ENCODE measurements at regions not wholly inside any gene's neighbourhood (a gene's known extent, or its start where the extent isn't known, plus 50 kb on each side); places are given as distances from the start of the nearest gene placed in this dataset.

DNA sequence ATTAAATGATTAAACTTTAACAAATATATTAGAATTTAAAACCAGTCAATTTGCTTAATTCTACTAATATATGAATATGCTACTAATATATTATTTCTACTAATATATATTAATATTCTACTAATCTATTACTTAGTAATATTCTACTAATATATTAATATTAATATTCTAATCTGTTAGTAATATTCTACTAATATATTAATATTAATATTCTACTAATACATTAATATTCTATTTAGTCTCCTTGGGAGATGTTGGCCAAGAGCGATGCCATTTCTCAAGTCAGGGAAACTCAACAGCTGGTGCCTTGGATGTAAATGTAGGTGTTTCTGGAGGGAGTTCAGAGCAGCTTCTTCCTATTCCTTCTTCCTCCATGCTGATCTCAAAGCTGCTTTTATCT lies 259.2 kb upstream of the TMTC4 start:
- DNase-seq, result no peak

DNA sequence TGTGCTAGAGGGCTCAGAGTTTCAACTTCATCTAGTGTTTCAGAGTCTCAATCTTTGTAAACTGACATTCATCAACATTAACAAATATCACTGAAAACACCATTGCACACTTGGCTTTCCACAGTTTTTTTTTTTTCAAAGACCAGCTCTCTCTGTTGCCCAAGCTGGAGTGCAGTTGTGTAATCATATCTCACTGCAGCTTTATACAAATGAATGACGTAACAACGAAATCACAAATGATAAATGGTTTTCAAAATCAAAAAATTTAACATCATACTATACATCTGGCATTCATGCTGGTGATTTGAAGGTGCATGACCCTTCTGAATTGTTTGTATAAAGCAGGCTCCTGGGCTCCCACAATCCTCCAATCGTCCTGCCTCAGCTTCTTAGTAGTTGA lies 248.0 kb upstream of the TMTC4 start:
- DNase-seq, result no peak

DNA sequence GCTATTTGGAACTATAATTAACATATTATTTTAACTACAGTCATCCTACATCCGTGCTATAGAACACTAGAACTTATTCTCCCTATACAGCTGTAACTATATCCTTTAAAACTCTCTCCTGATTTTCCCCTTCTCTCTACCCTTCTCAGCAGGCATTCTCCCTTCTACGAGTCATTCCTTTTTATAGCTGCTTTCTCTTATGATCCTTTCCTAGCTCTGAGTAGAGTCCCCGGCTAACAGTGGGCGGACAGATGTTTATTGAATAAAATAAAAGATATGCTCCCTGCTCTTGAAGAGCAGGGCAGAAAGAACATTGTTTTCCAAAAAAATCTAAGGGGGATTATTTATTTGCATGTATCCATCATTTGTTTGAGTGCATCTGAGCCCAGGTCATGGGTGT lies 246.5 kb upstream of the TMTC4 start:
- DNase-seq, result no peak

DNA sequence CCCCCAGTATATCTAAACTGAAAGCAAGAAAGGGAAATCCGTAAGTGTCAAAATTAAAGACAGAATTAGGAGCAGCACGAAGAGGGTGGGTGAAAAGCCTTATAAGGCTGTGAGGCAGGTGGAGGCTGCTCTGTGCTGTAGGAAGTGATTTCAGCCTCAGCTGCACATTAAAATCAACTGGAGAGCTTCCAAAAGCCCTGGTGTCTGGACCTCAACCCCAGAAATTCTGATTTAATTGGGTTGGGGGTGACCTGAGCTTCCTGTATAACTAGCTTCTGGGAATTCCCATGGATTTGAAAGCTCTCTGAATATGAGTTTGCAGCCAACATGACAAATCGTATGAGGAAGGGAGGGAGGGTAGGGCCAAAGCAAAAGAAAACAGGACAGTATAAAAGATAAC lies 242.4 kb upstream of the TMTC4 start:
- DNase-seq, result no peak

DNA sequence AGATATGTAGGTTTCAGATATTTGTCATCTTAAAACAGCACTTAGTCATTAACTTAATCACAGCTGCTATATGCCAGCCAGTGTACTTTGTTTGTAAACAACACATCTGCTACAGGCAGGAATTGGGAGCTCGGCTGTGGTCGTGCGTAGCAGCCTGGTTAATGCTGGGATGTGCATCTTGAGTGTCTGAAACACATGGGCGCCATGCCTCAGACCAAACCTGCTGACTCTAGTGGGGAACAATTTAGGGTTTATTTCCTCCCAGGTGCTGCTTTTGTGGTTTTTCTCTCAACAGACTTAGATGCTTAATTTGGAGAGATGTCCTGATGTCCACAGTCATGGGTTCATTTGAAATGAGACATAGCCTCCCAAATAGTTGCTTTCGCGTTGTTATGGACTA lies 238.5 kb upstream of the TMTC4 start:
- no peak for DNase-seq

DNA sequence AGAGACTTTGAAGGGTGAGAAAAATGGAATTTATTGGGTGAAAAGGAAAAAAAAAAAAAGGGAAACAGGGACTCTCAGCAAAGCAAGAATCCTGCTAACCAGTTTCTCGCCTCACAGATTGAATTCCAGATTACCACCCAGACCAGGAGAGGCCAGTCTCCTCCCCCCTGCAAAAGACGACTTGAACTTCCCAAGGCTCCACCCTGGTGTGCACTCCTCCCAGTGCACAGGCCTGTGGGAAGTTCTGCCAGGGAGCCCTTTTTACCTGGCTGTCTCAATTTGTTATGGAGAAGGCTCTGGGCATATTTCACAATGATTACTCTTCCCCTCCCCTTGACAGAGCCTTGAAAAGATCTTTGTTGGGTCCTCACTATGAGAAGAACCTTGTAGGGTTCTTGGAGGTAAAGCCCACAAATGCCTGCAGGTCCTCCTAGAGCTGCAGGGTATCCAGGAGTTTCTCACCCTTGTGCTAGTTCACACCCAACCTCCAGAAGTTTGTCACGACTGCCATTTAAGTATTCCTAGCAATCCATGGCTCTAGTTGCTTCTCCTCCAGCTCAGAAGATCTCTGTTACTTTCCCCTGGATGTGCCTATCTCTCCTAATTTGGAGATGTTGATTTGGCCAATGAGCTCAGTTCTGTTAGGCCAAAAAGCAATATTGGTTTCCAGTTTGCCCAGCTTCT lies 229.8 kb upstream of the TMTC4 start:
- DNase-seq, result no peak

DNA sequence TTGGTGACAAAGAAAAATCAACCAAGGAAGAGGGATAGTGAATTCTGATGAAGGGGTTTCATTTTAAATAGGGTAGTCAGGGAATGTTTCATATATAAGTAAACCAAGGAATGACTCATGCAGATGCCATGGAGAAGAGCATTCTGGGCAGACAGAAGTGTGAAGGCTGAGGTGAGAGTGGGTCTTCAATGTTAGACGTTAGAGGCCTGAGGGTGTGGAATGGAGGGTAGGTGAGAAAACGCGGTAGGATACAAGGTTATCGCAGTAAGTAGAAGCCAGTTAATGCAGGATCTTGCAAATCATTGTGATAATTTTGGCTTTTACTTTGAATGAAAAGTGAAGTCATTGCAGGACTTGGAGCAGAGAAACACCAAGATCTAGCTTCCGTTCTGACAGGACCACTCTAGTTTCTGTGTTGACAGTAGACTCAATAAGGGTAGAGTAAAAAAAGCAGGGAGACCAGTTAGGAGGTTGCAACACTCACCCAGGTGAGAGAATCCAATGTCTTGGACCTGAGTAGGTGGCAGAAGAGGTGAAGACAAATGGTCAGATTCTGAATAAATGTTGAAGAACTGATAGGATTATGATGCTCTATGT lies 225.2 kb upstream of the TMTC4 start:
- no peak for DNase-seq

DNA sequence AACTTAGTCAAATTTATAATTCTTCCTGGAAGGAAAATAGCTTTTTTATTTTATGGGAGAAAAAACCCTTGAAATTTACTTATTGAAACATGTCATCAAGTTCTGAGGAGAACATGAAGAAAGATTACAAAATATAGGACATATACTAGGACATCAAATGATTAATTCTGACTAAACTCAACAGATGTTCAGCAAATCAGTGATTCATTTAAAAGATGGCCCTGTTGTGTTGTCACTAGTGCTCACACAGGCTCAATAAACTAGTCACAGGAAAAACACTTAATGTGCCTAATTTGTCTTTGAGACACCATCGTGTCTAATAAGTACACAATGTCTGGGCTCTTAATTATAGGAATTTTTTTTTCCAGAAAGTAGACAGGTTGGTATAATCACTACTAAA lies 223.8 kb upstream of the TMTC4 start:
- DNase-seq, result no peak

DNA sequence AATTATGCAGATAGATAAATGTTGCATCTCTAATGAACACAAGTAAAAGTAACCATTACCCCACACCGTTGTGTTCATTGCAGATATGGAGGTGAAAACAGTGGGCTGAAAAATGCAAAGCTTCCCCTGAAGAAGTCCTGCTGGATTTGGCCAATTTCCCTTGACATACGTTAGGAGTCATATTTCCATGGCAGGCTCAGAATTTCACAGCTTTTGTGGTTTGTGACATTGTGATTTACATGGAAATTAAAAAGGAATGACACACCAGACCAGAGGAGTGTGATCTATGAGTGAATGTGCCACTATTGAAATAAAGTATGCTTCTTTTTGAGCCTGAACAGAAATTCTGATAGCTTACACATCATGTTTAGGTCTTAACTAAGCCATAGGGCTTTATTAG lies 221.1 kb upstream of the TMTC4 start:
- no peak for DNase-seq

DNA sequence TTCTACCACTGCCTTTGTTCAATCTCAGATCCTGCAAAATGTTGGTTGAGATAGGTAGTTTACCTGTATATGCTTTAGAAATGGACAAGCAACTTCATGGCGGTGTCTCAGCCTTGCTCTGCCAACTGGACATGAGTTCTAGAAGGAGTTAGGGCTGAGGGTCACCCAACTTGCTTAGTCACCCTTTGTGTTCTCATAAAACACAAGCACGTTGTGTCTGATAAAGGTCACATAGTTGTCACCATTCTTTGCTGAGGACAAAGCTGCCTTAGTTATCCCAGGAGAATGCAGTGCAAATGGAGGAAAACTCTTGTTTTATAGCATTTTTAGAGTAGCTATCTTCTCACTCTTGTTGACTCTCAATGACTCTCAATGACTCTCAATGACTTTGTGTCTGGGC lies 218.4 kb upstream of the TMTC4 start:
- no peak for DNase-seq

DNA sequence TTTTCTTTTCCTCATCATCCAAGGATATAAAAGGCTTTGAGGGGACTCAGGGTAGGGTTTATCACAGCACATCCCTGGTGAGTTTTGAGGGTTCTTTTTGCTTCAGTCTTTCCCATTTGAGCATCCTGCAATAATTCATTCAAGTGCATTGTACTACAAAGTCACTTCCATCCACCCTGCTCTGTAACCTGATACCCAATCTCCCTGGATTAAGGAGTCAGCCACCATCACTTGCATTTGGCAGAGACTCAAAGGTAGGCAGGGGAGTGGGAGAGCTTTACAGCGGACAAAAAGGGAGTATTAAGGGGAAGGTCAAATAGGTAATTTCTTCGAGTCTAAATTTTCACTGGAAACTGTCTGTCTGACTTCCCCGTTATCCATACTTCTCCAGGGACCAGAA lies 216.1 kb upstream of the TMTC4 start:
- no peak for DNase-seq

DNA sequence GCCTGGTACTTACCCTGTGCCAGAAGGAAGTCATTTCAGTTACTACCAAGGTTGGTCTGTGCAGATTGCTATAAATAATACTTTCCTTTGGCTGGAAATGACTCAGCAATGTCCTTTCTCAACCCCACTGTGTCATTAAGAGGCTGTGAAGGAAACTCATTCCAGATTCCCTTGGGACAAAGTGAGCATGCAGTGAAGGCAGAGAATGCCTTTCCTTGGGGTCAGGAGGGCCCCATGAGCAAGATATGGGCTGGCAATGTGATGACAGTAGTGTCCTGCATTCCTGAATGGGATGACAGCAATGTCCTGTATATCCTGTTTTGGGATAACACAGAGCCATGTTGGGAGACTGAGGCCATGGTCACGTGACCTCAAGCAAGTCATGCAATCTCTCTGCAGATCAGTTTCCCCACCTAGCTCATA lies 213.1 kb upstream of the TMTC4 start:
- DNase-seq, result no peak

DNA sequence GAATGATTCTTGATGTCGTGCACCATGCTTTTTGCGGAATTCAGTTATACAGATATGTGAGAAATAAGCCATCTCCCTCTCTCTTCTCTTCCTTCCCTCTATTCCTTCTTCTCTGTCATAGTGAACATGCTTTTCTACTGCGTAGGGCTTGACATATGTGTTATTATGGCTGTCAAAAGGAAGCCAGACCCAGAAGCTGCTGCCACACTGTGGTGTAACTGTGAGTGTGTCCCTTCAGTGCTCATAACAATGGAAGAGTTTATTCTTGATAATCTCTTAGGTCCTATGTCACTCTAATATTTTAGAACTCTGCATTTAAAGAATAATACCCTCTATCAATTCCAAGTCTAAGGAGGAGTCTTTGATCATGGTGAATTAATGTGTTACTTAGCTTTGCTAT lies 208.9 kb upstream of the TMTC4 start:
- DNase-seq, result no peak

DNA sequence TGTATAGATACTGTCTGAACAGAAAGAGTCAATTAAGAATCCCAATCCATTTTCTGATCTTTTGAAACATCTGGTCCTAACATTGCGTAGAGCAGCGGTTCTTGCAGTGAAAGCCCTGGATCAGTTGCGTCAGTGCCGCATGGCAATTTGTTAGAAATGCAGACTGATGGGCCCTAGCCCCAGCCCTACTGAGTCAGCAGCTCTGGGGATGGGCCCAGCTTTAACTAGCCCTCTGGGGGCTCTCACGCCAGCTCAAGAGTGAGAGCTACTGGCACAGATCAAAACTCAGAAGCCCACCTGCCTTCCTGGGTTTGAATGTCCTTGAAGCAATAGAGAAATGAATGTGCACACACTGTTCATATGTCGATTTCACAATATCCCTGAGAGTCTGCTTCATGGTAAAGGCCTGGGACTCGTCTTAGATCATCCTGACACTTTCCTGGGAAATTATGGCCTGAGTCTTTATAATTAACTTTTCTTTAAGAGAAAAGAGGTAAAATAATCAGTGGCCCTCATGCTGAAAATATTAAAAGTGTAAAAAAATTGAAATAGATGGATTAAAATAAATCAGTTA lies 206.8 kb upstream of the TMTC4 start:
- DNase-seq, result no peak

DNA sequence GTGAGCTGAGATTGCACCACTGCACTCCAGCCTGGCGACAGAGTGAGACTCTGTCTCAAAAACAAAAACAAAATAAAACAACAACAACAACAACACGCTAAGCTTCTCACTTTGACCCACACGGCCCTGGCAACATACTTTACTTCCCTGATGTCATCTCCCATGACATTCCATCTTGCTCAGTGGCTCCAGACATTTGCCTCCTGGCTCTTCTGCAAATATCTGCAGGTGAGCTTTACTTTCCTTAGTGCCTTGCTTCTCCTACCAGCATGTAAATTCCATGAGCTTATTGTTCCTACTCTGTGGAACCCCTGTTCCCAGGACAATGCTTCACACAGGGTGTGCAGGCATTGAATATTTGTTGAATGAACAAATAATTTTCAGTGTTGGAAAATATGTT lies 205.6 kb upstream of the TMTC4 start:
- no peak for DNase-seq

DNA sequence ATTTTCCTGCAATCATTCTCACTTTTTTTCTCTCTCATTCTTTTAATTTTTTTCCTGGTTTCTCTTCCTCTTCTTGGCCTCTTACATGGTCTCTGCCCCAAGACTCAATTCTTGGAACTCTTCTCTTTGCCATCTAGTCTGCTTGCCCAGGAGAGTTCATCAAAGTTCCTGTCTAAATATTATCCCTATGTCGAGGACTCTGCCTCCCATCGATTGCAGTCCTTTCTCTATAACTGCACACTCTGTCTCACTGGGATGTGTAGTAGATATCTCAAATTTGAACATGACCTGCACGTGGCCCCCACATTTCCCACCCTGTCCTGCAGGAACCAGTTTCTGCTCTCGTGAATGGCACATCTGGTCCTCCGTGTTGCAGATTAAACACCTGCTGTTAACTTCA lies 204.7 kb upstream of the TMTC4 start:
- no peak for DNase-seq

DNA sequence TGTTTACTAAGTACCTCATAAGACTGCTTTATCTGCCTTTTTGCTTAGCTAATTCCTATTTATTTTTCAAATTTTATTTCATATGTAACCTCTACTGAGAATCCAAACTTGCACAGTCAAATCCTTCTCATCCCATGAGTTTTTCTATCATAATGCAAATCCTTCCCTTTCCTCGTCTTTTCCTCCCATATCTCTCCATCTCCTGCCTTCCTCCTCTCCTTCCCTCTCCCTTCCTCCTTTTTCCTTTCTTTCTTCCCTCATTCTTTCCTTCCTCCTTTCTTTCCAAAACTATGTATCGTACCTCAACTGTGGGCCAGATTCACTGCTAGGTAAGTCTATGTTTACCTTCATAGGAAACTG lies 201.4 kb upstream of the TMTC4 start:
- DNase-seq, result no peak

DNA sequence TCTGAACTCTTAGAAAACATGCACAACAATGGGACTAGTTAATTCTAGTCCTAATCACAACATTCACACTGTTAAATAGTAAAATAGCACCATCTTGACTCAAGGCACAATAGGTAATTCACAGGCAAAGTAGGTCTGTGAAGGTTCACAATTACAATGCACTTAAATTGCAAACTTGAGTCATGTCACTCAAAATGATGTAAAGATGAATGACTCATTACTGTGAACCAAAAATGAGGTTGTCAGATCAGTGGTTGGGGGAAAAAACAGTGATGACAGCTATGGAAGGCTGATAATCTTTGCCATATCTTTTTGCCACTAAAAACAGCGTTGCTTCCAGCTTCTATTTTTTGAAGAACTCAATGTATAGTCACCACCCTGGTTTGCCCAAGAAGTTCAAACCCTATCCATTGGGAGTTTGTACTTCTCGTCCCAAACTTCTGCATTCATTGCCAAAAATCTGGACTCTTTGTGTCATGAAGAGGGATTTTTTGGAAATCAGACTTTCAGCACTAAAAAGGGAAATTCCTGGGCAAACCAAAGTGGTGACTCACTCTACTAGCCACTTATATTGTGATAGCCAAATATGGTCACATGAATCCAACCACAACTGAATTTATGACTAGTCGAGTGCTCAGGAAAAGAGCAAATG lies 200.9 kb upstream of the TMTC4 start:
- DNase-seq, result no peak

DNA sequence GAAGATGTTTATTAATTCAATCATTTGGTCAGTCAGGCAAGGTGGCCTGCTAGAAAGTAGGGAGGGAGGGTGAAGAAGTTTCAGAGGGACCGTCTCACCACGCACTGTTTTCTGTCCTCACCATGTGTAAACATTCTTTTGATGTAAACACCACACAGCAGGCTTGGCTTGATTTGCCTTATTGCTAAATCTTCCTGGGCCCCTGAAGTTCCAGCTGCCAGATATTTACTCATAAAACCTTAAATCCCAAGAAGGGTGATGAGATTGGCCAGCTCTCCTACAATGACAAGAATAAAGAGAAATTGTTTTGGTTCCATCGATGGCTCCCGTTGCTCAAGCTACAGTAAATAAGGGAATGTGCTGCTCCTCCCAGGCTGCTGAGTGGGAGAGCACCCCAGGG lies 198.2 kb upstream of the TMTC4 start:
- DNase-seq, result no peak

DNA sequence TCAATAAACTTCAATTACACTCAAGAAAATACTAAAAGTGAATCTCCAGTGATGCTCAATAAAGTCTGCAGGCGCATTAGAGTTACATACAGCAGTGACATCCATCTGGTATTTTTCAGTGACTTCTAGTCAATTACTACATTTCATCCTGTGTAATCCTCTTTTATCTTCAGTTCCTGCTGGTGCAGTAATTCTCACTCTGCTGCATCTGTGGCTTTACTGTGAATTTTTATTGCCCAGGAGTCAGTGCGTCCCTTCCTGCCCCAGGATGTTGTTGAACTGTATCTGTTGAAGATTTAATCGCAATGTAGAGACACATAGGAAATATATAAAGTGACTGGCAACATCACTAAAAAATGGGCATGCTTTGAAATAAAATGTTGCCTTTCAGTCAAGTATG lies 196.3 kb upstream of the TMTC4 start:
- DNase-seq, result no peak

DNA sequence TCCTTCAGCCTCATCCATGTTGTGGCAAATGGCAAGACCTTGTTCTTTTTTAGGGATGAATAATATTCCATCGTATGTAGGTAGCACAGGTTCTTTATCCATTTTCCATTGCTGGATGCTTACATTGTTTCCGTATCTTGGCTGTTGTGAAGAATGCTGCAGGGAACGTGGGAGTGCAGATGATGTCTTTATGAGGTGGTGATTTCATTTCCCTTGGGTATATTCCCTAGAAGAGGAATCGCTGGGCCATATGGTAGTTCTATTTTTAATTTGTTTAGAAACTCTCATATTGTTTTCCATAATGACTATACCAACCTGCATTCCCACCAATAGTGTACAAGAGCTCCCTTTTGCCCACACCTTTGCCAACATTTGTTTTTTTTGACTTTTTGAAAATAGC lies 186.3 kb upstream of the TMTC4 start:
- DNase-seq, result no peak

DNA sequence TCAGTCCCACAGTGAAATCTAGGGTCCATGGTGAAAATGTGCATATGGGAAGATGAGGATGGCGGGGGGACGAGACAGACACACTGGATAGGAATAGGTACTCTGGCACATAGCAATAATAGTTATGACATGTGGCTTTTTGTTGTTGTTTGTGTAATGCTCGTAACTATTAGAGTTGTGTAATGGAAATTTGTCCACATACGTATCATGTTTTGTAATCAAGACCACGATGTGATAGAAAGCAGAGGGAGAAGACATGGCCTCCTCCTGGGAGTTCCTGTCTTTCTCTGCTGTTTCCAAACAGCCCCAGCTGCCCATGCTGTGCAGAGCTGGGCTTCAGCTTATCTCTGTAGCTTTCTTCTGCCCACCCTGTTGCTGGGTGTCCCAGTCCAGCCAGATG lies 185.3 kb upstream of the TMTC4 start:
- DNase-seq, result no peak

DNA sequence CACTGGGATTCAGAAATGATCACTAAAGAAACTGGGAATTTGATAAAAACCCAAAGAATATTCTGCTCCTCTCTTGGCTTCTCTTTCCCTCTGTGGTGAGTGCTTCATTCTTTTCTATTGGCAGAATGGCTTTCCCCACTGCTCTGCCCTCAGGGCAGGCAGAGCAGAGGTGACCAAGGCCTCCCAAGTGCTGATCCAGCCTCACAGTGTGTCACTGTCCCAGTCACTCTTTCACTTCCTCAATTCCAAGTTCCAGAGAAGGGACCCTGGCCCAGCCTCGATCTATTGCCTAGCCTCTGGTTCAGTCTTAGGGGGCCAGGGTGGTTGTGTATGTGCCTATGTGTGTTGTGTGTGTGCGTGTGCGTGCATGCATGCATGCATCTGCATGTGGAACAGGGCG lies 180.6 kb upstream of the TMTC4 start:
- no peak for DNase-seq

DNA sequence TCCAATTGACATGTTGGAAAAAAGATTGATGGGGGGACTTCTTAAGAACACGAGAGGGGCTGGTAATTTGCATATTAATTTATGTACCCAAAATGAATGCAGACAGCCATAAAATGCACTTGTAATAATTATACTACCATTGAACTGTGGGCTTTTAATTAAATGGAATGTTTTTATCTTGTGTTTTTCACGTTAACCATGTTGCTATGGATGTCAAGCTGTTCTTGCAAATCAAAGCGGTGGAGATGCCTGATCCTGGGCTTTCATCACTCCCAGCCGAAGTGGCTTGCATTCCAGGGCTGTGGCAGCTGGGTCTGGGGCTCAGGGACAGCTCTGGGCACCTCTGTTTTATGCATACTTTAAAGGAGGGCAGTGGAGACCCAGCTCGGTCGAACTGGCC lies 179.4 kb upstream of the TMTC4 start:
- DNase-seq, result no peak

DNA sequence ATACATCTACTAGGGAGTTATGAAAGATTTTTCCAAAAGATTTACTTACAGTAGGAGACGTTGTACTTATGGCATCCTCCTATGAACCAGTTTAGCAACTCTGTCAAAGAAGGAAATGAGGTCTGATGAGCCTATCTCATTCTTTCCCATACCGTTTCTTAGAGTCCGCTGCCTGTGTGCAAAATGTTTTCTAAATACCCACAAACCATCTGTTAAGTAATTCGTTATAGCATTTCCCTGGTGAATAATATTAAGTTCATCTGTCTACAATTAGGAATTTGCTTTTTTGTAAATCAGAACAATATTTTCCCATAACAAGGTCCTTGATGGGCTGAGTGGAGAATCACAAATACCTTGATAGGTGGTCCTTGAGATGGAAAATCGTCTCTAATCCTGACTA lies 178.8 kb upstream of the TMTC4 start:
- no peak for DNase-seq

Measured in NCI-H1105 treated with DMSO at 0.1 percent for 48 hours (cell line).